ENCODE measurements at regions not wholly inside any gene's neighbourhood (a gene's known extent, or its start where the extent isn't known, plus 50 kb on each side); places are given as distances from the start of the nearest gene placed in this dataset.

DNA sequence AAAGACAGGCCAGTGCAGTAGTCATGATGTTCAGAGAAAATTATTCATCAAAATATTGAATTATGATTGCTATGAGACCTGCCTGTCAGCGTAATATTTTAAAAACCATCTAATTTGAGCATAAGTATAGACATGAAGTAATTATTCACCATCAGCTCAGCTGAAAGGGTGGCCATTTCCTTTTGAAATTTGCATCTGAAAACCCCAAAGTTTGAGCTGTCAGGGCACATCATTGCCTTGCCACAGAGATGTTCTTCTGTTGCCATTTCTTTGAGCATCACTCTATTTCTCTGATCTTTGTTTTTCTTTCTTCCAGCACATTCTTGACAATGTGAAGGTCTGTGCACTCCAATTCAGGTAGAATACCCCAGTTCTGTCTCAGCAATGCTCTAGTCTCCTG is 147.5 kb upstream of the RHOBTB1 start:
- no peak overlapping the region for H3K4me3 ChIP-seq (replicated peaks; ENCODE audit: low read depth, low read length)
- DNase-seq (ENCODE audit: extremely low read depth, insufficient read length), result no peak
- TF ChIP-seq, protein P1, sequence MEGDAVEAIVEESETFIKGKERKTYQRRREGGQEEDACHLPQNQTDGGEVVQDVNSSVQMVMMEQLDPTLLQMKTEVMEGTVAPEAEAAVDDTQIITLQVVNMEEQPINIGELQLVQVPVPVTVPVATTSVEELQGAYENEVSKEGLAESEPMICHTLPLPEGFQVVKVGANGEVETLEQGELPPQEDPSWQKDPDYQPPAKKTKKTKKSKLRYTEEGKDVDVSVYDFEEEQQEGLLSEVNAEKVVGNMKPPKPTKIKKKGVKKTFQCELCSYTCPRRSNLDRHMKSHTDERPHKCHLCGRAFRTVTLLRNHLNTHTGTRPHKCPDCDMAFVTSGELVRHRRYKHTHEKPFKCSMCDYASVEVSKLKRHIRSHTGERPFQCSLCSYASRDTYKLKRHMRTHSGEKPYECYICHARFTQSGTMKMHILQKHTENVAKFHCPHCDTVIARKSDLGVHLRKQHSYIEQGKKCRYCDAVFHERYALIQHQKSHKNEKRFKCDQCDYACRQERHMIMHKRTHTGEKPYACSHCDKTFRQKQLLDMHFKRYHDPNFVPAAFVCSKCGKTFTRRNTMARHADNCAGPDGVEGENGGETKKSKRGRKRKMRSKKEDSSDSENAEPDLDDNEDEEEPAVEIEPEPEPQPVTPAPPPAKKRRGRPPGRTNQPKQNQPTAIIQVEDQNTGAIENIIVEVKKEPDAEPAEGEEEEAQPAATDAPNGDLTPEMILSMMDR (IDR thresholded peaks at IDR 0.05; ENCODE audit: insufficient read depth, low read length, poor library complexity, severe bottlenecking), result no peak
- H3K36me3 ChIP-seq (ENCODE audit: control insufficient read depth, insufficient read depth, low read length), result no peaks in the 10 kb centered on the region
- no peaks in the 10 kb centered on the region for H3K27me3 ChIP-seq (replicated peaks; ENCODE audit: control insufficient read depth, insufficient read depth, low read length)

DNA sequence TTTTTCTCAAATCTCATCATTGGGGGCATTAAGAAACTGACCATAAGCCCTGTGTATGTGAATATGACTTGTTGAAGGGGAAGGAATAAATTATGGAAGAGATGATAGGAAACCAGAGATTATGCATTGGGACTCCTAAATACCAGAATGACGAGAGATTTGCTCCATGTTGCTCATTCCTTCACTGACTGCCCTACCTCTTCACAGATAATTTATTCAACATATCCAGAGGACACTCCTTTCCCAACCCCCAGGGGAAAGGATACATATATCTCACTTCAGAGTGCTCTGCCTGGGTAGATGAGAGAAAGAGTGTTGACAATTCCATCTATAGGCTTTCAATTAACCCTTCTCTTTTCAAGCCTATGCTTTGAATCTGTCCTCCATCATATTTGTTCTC is 145.3 kb upstream of the RHOBTB1 start:
- no peak for DNase-seq (ENCODE audit: extremely low read depth, insufficient read length)
- no peak overlapping the region for H3K4me3 ChIP-seq (replicated peaks; ENCODE audit: low read depth, low read length)
- TF ChIP-seq, protein P1 (IDR thresholded peaks at IDR 0.05; ENCODE audit: insufficient read depth, low read length, poor library complexity, severe bottlenecking), result no peak
- H3K27me3 ChIP-seq (replicated peaks; ENCODE audit: control insufficient read depth, insufficient read depth, low read length), result no peaks in the 10 kb centered on the region
- no peaks in the 10 kb centered on the region for H3K36me3 ChIP-seq (ENCODE audit: control insufficient read depth, insufficient read depth, low read length)

DNA sequence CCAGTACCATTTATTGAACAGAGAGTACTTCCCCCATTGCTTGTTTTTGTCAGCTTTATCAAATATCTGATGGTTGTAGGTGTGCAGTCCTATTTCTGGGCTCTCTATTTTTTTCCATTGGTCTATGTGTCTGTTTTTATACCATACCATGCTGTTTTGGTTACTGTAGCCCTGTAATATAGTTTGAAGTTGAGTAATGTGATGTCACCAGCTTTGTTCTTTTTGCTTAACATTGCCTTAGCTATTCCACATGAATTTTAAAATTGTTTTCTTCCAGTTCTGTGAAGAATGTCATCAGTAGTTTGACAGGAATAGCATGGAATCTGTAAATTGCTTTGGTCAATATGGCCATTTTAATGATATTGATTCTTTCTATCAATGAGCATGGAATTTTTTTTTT is 140.5 kb upstream of the RHOBTB1 start:
- TF ChIP-seq, protein P1 (IDR thresholded peaks at IDR 0.05; ENCODE audit: insufficient read depth, low read length, poor library complexity, severe bottlenecking), result no peak
- DNase-seq (ENCODE audit: extremely low read depth, insufficient read length), result no peak
- H3K36me3 ChIP-seq (ENCODE audit: control insufficient read depth, insufficient read depth, low read length), result no peaks in the 10 kb centered on the region
- no peaks in the 10 kb centered on the region for H3K27me3 ChIP-seq (replicated peaks; ENCODE audit: control insufficient read depth, insufficient read depth, low read length)
- H3K4me3 ChIP-seq (replicated peaks; ENCODE audit: low read depth, low read length), result no peak overlapping the region

DNA sequence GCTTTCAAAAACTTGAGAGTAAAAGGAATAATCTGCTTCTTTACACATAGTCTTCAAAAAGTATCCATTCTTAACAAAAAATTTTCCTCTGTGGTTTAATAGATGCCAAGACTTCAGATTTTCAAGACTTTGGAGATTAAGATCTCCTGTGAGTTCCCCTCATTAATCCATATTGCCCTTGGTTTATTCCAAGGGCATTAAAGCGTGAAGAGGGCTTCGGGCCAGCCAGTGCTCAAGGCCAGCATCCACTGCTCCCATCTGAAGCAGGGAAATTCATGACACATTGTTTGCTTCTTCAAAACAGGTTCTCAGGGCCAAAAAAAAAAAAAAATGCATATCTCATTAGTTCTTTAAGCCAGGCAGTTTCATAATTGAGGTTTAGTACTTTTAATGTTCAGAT is 137.3 kb upstream of the RHOBTB1 start:
- DNase-seq (ENCODE audit: extremely low read depth, insufficient read length), result no peak
- no peaks in the 10 kb centered on the region for H3K27me3 ChIP-seq (replicated peaks; ENCODE audit: control insufficient read depth, insufficient read depth, low read length)
- TF ChIP-seq, protein P1 (IDR thresholded peaks at IDR 0.05; ENCODE audit: insufficient read depth, low read length, poor library complexity, severe bottlenecking), result no peak
- no peak overlapping the region for H3K4me3 ChIP-seq (replicated peaks; ENCODE audit: low read depth, low read length)
- H3K36me3 ChIP-seq (ENCODE audit: control insufficient read depth, insufficient read depth, low read length), result no peaks in the 10 kb centered on the region

DNA sequence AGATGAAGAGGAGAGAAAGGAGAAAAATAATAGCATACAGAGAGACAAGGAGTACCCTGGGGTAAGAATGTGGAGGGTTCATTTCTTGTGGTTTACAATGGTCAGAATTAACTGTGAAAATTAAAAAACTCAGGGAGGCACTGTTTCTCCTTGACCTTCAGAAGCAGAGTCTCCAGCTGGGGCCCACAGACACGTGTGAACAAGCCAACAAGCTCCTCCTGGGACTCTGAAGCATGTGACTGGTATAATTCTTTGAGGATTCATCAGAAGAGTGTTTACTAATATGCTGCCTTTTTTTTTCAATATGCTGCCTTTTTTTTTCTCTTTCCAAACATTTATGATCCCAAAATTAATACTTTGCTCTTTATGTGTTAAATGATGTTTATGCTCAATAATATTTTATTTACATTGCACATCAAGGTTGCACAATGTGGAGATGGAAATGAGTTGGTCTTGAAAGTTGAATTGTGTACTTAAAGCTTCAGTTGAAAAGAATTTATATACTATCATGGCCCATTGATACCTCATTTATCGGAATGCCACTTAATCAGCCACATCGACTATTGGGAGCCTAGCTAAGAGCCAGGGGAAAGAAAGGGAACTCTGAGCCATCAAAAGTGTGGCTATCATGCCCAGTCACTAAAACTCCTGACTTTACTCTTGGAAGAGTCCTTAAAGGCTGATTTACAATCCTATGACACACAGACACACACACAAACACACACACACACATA is 134.7 kb upstream of the RHOBTB1 start:
- H3K36me3 ChIP-seq (ENCODE audit: control insufficient read depth, insufficient read depth, low read length), result no peaks in the 10 kb centered on the region
- DNase-seq (ENCODE audit: extremely low read depth, insufficient read length), result no peak
- no peak overlapping the region for H3K4me3 ChIP-seq (replicated peaks; ENCODE audit: low read depth, low read length)
- H3K27me3 ChIP-seq (replicated peaks; ENCODE audit: control insufficient read depth, insufficient read depth, low read length), result no peaks in the 10 kb centered on the region
- TF ChIP-seq, protein P1 (IDR thresholded peaks at IDR 0.05; ENCODE audit: insufficient read depth, low read length, poor library complexity, severe bottlenecking), result no peak
